Pons (tissue), 1 donor: ENCODE measurements at regions not wholly inside any gene's neighbourhood (a gene's known extent, or its start where the extent isn't known, plus 50 kb on each side); places are given as distances from the start of the nearest gene placed in this dataset.

ENCODE experiments used
- DNase-seq: peaks from one replicate; pipeline ENCODE4 v3.0.0-alpha.2; 2016; ENCODE audit warnings: low spot score

GRCh38 chr6:156053626-156054025 is 598.0 kb upstream of the NOX3 start:
- DNase-seq = no peak

GRCh38 chr6:156046841-156047449 is 591.3 kb upstream of the NOX3 start:
- DNase-seq = no peak

GRCh38 chr6:156046268-156046665 is 590.6 kb upstream of the NOX3 start:
- no peak for DNase-seq

GRCh38 chr6:156045401-156046267 is 590.0 kb upstream of the NOX3 start:
- no peak for DNase-seq

- no peak for DNase-seq
These were observed 578.0 kb upstream of the NOX3 start for GRCh38 chr6:156033598-156033997.

GRCh38 chr6:156031516-156031915 is 575.9 kb upstream of the NOX3 start:
- no peak for DNase-seq

- DNase-seq = no peak
These were observed 574.4 kb upstream of the NOX3 start for GRCh38 chr6:156030053-156030452.

GRCh38 chr6:156029286-156029985 is 573.8 kb upstream of the NOX3 start:
- no peak for DNase-seq

- DNase-seq = no peak
These were observed 572.9 kb upstream of the NOX3 start for GRCh38 chr6:156028335-156029131.

- DNase-seq = no peak
These were observed 571.6 kb upstream of the NOX3 start for GRCh38 chr6:156027248-156027626.

GRCh38 chr6:156026486-156027247 is 571.0 kb upstream of the NOX3 start:
- DNase-seq = no peak

- DNase-seq = no peak
These were observed 568.7 kb upstream of the NOX3 start for GRCh38 chr6:156024339-156024738.

- no peak for DNase-seq
These were observed 566.2 kb upstream of the NOX3 start for GRCh38 chr6:156021746-156022396.

- no peak for DNase-seq
These were observed 562.2 kb upstream of the NOX3 start for GRCh38 chr6:156017838-156018237.

- no peak for DNase-seq
These were observed 560.7 kb upstream of the NOX3 start for GRCh38 chr6:156016186-156016976.

- DNase-seq = no peak
These were observed 557.5 kb upstream of the NOX3 start for GRCh38 chr6:156013155-156013554.

GRCh38 chr6:156009656-156010055 is 554.0 kb upstream of the NOX3 start:
- DNase-seq = no peak

GRCh38 chr6:156004796-156005195 is 549.2 kb upstream of the NOX3 start:
- DNase-seq = no peak

- DNase-seq = no peak
These were observed 540.5 kb upstream of the NOX3 start for GRCh38 chr6:155996151-155996550.

- DNase-seq = no peak
These were observed 539.6 kb upstream of the NOX3 start for GRCh38 chr6:155995281-155995680.
